ENCODE measurements at regions not wholly inside any gene's neighbourhood (a gene's known extent, or its start where the extent isn't known, plus 50 kb on each side); places are given as distances from the start of the nearest gene placed in this dataset.

GRCh38 chr7:110592557-110592956 is 498.4 kb upstream of the LRRN3 start:
- ChIA-PET CTCF (ENCODE audit: low intra/inter-chr PET ratio, low total read pairs) (no interaction called here), POLR2A (no interaction called here)
- Histone ChIP-seq H4K20me1 (ENCODE audit: insufficient read depth, low read length) (no peaks in the 10 kb centered on the region), H3K27me3 (ENCODE audit: control insufficient read depth in 1 of 2, insufficient read depth in 2 of 2, low read length in 2 of 2) (no peaks in the 10 kb centered on the region; a peak in 1 of 5 replicates), H3K27ac (ENCODE audit: extremely low read length, insufficient read depth, low read length) (no peak overlapping the region), H2AFZ (ENCODE audit: low read length) (no peak overlapping the region), H3K4me1 (ENCODE audit: insufficient read depth, low read length) (no peaks in the 10 kb centered on the region), H3K9me3 (ENCODE audit: low read length) (no peaks in the 10 kb centered on the region), H3K4me2 (ENCODE audit: low read depth, low read length) (no peak overlapping the region), H3K4me3 (replicated peaks in 1 of 3; ENCODE audit: insufficient read depth in 1 of 3, low read depth in 2 of 3, low read length in 3 of 3) (no peak overlapping the region), H3K9ac (ENCODE audit: insufficient read depth, low read depth, low read length) (no peak overlapping the region), H3K36me3 (replicated peaks in 1 of 2; ENCODE audit: control insufficient read depth in 1 of 2, insufficient read depth in 2 of 2, low read length in 2 of 2) (no peaks in the 10 kb centered on the region), H3K79me2 (ENCODE audit: insufficient read depth, low read length) (no peaks in the 10 kb centered on the region)
- in situ Hi-C loops (cut with HindIII; ENCODE audit: extremely low pct_ligation_motif_present, low pct_unique_long_range_greater_than_20kb) (no loop called here), intact Hi-C loops (cut with micrococcal nuclease; ENCODE audit: unreplicated experiment) (loop anchor here (5.0 kb wide), 1 partner anchor 505 kb away; no protein-coding TSS in a partner anchor)
- DNase-seq (ENCODE audit: low spot score) (no peak), ATAC-seq (no peak), FAIRE-seq (no peak)
- TF ChIP-seq ZNF501 (CRISPR knock-in tag; IDR thresholded peaks at IDR 0.05) (no peak), ZNF121 (CRISPR knock-in tag; IDR thresholded peaks at IDR 0.05) (no peak), SMARCC2 (IDR thresholded peaks at IDR 0.05) (no peak), PAX8 (CRISPR knock-in tag; IDR thresholded peaks at IDR 0.05; ENCODE audit: borderline replicate concordance) (no peak)
- TF ChIP-seq, protein P1, sequence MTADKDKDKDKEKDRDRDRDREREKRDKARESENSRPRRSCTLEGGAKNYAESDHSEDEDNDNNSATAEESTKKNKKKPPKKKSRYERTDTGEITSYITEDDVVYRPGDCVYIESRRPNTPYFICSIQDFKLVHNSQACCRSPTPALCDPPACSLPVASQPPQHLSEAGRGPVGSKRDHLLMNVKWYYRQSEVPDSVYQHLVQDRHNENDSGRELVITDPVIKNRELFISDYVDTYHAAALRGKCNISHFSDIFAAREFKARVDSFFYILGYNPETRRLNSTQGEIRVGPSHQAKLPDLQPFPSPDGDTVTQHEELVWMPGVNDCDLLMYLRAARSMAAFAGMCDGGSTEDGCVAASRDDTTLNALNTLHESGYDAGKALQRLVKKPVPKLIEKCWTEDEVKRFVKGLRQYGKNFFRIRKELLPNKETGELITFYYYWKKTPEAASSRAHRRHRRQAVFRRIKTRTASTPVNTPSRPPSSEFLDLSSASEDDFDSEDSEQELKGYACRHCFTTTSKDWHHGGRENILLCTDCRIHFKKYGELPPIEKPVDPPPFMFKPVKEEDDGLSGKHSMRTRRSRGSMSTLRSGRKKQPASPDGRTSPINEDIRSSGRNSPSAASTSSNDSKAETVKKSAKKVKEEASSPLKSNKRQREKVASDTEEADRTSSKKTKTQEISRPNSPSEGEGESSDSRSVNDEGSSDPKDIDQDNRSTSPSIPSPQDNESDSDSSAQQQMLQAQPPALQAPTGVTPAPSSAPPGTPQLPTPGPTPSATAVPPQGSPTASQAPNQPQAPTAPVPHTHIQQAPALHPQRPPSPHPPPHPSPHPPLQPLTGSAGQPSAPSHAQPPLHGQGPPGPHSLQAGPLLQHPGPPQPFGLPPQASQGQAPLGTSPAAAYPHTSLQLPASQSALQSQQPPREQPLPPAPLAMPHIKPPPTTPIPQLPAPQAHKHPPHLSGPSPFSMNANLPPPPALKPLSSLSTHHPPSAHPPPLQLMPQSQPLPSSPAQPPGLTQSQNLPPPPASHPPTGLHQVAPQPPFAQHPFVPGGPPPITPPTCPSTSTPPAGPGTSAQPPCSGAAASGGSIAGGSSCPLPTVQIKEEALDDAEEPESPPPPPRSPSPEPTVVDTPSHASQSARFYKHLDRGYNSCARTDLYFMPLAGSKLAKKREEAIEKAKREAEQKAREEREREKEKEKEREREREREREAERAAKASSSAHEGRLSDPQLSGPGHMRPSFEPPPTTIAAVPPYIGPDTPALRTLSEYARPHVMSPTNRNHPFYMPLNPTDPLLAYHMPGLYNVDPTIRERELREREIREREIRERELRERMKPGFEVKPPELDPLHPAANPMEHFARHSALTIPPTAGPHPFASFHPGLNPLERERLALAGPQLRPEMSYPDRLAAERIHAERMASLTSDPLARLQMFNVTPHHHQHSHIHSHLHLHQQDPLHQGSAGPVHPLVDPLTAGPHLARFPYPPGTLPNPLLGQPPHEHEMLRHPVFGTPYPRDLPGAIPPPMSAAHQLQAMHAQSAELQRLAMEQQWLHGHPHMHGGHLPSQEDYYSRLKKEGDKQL (CRISPR knock-in tag; IDR thresholded peaks at IDR 0.05; ENCODE audit: low read depth): no peak
- TF ChIP-seq, protein P2, sequence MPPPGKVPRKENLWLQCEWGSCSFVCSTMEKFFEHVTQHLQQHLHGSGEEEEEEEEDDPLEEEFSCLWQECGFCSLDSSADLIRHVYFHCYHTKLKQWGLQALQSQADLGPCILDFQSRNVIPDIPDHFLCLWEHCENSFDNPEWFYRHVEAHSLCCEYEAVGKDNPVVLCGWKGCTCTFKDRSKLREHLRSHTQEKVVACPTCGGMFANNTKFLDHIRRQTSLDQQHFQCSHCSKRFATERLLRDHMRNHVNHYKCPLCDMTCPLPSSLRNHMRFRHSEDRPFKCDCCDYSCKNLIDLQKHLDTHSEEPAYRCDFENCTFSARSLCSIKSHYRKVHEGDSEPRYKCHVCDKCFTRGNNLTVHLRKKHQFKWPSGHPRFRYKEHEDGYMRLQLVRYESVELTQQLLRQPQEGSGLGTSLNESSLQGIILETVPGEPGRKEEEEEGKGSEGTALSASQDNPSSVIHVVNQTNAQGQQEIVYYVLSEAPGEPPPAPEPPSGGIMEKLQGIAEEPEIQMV (CRISPR knock-in tag; IDR thresholded peaks at IDR 0.05; ENCODE audit: low read depth): no peak
- TF ChIP-seq, protein P3, sequence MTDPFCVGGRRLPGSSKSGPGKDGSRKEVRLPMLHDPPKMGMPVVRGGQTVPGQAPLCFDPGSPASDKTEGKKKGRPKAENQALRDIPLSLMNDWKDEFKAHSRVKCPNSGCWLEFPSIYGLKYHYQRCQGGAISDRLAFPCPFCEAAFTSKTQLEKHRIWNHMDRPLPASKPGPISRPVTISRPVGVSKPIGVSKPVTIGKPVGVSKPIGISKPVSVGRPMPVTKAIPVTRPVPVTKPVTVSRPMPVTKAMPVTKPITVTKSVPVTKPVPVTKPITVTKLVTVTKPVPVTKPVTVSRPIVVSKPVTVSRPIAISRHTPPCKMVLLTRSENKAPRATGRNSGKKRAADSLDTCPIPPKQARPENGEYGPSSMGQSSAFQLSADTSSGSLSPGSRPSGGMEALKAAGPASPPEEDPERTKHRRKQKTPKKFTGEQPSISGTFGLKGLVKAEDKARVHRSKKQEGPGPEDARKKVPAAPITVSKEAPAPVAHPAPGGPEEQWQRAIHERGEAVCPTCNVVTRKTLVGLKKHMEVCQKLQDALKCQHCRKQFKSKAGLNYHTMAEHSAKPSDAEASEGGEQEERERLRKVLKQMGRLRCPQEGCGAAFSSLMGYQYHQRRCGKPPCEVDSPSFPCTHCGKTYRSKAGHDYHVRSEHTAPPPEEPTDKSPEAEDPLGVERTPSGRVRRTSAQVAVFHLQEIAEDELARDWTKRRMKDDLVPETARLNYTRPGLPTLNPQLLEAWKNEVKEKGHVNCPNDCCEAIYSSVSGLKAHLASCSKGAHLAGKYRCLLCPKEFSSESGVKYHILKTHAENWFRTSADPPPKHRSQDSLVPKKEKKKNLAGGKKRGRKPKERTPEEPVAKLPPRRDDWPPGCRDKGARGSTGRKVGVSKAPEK (CRISPR knock-in tag; IDR thresholded peaks at IDR 0.05; ENCODE audit: borderline replicate concordance): no peak
- WGBS (ENCODE audit: low lambda C conversion rate): 0% methylated on average over 1 of the region's 1 CpG
- no TSS peak for BruUV-seq (replicated peaks)
